ENCODE measurements at regions not wholly inside any gene's neighbourhood (a gene's known extent, or its start where the extent isn't known, plus 50 kb on each side); places are given as distances from the start of the nearest gene placed in this dataset.

DNA sequence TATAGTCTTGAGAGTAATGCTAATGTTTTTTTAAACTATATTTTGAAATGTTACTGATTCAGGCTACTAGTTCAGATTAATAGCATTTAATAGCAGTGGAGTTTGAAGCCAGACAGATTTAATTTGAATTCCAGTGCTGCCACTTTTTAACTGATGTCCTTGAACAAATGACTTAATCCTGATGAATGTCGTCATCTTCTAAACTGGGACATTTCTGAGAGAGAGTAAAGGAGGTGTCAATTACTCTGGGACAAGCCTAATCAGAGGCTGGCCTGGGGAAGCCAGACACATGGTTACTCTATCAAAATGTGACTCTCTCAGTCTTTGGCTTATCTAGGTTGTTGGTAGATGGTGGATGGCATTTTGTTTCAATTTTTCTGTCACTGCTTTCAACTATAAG lies 246.7 kb downstream of the HS3ST3A1 start:
- no peak for DNase-seq (ENCODE audit: low read depth)

DNA sequence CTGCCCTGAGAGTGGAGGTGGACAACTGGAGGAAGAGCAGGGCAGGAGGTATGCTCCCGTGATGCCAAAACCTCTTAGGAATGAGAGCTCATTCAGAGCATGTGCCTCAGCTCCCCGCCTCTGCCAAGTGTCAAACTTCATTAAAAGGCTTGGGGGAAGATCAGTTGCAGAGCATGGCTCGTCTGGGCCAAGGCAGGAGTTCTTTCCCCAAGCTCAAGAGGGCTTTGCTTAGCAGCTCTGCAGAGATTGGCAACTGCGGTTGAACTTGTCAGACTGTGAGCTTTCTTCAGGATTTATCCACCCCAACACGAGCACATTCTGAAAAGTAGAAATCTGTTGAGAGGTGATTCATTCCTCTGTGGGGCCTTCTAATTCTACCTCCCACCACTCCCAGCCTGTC lies 248.1 kb downstream of the HS3ST3A1 start:
- DNase-seq (ENCODE audit: low read depth), result peak; percentile 47

DNA sequence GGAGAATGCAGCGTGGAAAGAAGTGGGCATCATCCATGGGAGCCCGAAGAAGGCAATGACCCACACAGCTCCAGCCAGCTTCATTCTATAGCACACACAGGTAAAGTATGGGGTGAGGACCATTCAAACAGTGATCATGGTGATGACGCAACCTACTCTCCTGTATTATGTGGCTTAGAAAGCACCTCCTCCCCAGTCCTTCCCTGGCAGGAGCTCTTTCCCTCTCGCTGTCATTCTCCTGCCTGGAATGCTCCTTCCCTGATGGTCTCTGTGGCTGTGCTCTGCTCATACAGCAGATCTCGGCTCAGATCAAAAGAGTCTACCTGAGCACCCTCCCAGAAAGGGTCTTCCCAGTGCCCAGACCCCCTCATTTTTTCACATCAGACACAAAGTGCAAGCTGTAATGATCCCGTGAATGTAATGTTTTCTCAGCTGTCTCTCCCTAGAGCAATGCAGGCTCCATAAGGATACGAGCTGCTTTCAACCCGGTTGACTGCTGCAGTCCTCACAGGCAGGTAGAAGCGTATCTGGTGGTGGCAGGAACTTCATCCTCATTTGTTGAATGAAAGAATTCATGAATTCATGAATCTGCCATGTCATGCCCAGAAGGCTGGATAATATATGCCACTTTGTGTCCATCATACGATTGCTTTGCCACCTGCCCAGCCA lies 248.8 kb downstream of the HS3ST3A1 start:
- no peak for DNase-seq (ENCODE audit: low read depth)

DNA sequence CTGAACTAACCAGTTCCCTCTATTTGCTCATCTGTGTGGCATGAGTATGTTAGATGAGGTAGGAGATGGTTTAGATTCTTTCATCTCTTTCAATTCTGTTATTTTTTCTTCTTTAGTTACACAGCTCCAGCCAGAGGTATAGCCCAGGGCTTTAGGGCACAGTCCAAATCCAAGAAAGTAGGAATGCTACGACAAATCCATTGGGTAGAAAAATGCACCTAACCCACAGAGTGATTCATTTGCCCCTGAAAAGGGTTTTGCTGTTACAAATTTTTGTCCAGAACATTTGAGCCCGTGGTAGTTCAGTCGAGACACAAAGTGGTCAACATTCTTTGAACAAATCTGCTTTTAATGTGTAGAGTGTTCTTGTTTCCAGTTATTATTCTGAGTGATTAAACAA lies 250.7 kb downstream of the HS3ST3A1 start:
- peak; percentile 88 for DNase-seq (ENCODE audit: low read depth)

DNA sequence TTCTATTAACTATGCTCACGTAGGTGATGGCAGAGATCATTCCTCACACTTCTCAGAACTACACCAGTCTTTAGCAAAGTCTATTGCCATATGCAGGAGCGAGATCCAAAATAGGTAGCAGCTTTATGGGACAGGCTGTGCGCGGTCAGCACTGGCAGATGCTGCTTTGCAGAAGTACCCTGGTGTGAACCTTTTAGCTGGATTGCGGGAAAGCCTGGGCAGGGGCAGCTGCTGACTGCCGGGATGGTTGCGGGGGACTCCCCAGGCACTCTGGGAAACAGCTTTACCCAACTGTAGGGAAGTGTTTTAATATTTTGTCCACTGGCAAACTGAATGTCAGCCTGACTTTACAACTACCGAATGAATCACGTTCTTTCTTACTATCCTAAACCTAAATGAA lies 251.3 kb downstream of the HS3ST3A1 start:
- DNase-seq (ENCODE audit: low read depth), result no peak

DNA sequence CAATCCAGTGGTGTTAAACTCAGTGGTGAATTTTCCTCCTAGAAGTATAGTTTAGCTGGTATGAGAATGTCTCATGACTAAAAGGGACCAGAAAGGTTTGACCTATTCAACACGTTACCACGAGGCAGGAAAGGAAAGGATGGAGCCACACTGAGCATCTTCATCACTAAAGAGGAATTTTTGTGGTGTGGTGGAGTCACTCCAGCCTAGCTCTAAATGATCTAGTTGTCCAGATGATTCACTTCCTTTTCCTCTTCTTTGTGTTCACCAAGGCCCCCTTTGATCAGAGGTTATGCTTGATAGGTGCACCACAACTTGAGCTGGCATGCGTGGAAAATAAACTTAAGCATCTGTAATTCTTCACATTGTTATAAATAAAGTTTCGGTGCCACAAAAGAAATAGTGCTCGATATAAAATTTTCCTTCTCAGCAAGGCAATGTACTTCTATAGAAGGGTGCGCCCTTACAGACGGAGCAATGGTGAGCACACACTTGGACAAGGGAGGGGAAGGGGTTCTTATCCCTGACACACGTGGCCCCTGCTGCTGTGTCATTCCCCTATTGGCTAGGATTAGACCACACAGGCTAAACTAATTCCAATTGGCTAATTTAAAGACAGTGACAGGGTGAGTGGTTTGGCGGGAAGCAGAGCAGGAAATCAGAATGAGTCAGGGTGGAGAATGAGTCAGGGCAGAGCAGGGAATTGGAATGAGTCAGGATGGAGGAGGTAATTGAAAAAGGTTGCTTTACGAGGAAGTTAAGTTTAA lies 254.6 kb downstream of the HS3ST3A1 start:
- peak; percentile 98 for DNase-seq (ENCODE audit: low read depth)

DNA sequence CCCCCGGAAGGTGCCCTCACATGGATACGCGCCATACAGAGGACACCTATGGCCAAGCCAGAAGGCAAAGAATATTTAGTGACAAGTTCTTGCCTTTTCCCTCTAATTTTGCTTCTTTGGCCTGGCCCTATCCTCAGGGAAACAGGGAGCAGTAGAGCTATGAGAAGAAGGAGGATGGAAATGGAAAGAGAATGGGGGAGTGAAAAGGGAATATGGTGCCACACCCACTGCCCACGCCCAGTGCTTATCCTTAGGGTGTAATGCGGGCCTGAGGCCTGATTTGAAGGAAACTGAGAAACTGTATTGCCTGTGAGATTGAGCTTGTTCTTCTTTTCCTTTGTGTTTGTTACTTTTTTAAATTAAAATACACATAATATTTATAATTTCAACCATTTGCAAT lies 255.1 kb downstream of the HS3ST3A1 start:
- no peak for DNase-seq (ENCODE audit: low read depth)

DNA sequence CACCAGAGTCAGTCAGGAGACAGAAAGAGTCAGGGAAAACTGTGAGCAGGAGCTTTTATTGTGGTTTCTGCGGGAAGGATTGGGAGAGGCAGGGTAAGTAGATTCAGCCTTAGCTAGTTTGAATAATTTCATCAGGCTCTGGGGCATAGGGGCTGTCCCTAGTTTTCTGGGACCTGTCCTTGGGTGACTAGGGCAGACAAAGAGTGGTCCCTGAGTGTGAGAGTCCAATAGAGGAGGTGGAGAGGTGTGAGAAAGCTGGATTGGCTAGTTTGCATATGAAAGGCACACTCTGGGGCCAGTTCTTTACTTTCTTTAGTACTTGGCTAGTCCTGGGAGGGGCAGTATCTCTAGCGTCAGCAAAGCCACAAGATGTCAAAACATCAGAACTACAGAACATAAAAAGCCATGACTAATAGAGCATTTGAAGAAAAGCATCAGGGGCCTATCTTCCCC lies 255.6 kb downstream of the HS3ST3A1 start:
- DNase-seq (ENCODE audit: low read depth), result peak; percentile 98

DNA sequence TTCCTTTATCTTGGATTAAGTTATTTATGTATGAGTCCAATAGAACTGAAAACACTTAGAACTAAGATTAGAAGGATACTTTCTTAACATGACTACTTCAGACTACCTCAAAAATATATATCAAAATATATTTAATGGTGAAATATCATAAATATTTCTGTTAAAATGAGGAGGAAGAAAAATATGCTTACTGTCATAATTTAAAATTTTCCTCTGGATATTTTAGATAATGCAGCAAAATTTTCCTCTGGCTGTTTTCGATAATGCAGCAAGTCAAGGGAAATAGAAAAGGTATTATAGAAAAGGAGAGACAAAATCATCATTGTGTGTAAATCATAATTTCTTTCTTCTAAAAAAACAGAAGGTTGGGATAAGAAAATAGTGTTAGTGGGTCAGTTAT lies 263.3 kb downstream of the HS3ST3A1 start:
- DNase-seq (ENCODE audit: low read depth), result no peak

DNA sequence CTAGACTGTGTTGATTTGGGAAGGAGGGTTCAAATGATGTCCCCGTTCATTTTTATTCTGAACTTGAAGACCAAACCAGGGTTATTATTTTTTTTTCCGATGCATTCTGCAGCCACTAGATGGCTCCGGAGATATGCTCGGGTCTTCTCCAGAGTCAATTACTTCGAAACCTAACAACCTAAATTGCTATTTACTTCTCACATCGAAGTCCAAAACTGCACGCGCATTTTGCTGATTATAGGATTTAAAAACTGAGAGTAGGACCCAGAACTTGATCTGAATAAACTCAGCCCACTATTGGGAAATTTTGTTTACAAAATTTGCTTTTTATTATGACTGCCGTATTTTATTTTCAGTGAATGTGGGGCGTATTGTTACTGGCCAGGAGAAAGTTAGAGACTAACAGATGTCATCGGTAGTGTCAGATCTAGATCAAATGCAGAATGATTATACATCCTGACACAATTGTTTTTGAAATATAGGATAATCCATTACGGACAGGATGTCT lies 263.8 kb downstream of the HS3ST3A1 start:
- peak; percentile 69 for DNase-seq (ENCODE audit: low read depth)

DNA sequence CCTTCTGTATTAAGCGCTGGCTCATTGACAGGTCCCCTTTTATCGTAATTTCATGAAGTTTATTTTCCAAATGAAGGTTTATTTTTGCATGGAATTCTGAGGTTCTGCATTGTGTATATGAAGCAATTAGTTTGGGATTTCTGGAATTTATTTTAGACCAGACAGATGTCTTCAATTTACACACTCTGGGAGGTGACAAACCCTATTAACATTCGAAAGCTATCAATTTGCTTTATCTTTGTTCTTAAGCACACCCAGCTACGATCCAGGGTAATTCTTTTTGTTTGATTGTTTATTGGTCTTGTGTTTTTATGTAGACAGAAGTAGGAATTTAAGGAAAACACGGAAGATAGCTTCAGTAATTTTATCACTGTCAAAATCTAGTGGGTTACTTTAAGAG lies 264.6 kb downstream of the HS3ST3A1 start:
- DNase-seq (ENCODE audit: low read depth), result no peak

DNA sequence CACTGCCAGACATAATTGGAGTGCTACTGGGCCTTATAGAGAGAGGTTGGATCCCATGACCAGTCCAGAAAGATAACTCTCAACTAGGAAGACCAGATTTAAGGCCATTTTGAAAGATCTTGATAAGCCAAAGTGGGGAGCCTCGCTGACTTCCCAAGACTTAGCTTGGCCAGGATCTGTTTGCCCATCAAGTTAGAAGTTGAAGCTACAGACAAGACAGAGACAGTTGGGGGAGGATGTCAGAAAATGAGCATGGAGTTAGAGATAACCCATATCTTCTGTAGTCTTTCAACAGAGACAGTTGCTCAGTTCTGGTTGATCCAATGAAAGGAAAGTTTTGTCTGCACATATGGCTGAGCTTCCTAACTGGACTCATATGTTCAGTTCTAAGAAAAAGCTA lies 267.4 kb downstream of the HS3ST3A1 start:
- no peak for DNase-seq (ENCODE audit: low read depth)

DNA sequence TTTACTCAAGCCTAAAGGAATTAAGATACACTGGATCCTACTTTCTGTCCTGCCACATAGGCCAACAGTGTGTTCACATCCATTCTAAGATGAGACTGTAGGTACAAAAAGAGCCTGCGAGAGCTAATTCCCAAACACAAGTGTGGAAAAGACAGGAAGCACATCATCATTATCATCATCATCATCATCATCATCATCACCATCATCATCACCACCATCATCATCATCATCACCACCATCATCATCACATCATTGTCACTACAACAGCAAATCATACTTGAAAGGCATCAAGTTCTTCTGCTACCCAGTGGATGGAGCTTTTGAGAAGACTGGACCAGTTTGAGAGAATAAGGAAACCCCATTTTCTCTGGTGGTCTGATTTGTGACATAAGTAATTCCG lies 268.1 kb downstream of the HS3ST3A1 start:
- DNase-seq (ENCODE audit: low read depth), result no peak

DNA sequence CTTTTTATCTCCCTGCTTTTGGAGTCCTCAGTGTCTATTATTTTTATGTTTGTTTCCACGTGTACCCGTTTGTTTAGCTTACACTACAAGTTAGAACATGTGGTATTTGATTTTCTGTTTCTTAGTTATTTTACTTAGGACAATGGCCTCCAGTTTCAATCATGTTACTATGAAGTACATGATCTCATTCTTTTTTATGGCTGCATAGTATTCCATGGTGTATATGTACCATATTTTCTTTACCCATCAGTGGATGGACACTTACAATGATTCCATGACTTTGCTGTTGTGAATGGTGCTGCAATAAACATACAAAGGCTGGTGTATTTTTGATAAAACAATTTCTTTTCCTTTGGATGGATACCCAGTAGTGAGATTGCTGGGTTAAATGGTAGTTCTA lies 269.5 kb downstream of the HS3ST3A1 start:
- DNase-seq (ENCODE audit: low read depth), result no peak

DNA sequence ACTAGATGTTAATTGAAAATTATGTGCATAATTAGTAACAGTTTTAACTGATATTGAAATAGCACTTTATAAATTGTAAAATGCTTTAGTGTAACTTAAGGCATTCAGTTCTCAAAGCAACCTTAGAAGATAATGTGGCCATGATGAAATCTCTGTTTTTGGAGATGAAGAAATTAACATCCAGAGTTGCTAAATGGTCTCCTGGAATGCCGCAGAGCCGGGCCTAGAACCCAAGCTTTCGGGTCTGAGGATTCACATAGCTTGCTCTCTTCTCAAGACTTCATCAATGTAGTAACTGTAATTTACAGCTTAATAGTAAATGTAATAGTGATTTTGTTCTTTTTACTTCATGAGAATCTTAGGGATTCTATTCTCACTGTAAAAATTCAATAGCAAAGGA lies 272.3 kb downstream of the HS3ST3A1 start:
- no peak for DNase-seq (ENCODE audit: low read depth)

DNA sequence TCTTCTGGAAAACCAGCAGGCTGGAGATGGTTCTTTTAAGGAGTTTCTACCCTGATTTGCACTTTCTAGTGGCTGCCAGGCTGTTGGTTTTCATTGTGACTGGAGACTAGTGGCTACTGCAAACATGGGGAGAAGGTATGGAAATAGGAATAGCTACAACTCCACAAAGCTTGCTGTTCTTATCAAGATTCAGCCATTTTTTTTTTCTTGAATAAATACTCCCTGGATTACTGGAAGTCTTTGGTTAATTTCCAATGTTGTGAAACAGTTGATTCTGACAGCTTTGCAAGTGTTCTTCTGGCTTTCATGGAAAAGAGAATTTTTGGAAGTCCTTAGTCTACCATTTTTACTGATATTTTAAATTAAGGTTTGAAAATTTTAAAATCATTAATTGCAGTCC lies 277.7 kb downstream of the HS3ST3A1 start:
- DNase-seq (ENCODE audit: low read depth), result no peak

DNA sequence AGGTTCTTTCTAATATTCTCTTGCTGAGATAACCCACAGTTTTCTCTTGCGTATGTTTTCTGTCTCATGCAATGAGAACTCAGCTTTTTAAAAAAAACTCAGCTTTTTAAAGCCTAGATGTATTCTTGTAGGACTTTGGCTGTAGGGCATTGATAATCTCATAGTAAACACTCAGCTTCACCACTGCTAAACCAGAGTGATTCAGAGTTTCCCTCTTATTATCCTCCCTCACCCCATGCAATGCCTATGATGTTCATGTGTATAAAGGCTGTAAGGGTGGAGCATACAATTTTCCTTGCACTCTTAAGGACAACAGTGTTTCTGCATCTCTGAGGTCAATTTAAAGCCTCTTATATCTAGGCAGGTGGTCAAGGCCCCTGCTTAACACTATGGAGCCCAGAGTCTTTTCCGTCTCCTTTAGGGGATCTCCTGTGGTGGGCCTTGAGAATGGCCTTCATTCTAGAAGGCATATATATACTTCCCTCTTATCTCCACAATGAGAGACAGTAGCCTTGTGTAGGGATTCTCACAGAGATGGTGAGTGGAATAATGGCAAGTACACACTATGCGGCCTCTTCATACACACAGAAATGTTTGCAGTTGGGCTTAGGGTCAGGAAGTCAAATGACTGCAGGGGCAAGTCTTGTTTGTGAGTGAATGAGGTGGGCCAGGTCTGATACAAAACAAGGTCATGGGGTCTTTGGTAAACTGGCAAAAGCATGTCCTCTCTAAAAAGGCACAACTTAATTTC lies 279.6 kb downstream of the HS3ST3A1 start:
- DNase-seq (ENCODE audit: low read depth), result peak; percentile 12

DNA sequence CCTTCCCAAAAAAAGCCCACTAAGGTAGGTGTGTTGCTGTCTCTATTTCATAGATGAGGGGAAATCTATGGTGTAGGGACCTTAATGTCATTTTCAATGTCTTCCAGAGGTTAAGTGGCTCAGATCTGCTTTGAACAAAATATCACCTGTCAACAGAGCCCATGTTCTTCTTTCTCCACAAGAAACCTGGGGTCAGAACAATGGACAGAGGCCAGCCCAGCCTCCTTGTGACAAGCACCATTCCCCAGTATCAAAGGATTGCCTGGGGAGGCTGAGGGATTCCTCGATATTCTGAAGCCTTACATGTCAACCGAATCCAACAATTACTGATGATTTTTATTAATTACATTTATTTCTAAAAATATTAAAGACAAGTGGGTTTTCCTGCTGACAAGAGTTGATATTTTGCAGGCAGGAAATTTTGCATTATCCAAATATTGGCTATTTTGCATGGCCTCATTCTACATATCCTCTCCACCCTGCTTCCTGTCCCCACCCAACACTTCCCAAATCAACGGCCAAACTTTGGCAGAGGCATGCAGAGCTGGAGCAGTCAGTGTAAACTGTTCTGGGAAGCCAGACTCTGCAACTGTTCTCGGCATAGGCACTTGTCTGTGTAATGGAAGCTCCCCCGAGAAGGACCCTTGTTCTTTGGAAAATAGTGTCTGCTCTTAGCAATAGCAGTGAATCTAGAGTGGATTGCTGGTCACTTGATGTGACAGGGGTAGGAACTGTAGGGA lies 281.5 kb downstream of the HS3ST3A1 start:
- DNase-seq (ENCODE audit: low read depth), result no peak

DNA sequence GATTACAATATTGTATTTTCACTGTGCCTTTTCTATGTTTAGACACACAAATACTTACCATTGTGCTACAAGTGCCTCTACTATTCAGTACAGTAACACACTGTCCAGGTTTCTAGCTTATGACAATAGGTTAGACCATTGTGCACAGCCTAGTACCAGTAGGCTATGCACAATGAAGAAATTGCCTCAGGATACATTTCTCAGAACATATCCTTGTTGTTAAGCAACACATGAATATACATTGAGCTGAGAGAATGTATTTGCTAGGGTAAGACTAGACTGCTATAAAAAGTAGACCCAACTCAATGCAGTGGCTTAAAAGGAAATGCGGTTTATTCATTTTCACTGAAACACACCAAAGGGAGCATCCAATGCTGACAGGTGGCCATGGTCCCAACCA lies 285.1 kb downstream of the HS3ST3A1 start:
- no peak for DNase-seq (ENCODE audit: low read depth)

DNA sequence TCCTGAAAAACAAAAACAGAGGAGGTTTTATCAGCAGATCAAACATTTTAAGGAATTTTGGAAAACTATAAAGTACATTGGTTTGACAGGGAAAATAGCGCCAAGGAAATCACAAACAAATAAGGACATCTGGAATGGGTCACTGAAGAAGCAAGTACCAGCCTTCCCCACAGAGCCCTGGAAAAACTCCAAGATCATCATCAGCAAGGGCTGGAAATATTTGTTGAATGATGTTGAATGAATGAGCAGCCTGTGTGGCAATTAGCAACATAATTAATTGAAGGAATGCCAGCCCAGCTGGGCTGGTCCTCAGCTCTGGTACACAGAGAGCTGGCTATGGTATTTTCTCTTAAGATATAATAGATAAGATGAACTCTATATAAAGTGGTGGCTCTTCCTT lies 290.4 kb downstream of the HS3ST3A1 start:
- peak; percentile 64 for DNase-seq (ENCODE audit: low read depth)

DNA sequence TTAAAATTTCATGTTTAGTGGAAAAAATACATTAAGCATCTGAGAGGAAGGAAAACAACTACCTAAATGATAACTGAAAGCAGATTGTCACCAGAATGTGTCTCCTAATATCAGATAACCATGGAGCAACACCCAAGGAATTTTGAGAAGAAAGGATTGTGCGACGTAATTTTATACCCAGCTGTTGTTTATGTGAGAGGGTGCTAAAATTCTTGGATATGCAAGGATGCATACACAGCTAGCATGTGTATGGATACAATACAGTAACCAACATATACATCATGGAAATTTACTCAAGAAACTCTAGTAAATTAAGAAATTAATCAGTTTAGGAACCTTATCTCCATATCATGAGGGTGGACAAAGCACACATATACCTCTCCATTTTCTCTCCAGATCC lies 290.9 kb downstream of the HS3ST3A1 start:
- DNase-seq (ENCODE audit: low read depth), result no peak

Data from M059J (cell line).